Suppressor macrophage treated with lipopolysaccharide for 4 hours (primary cell): ENCODE measurements at regions not wholly inside any gene's neighbourhood (a gene's known extent, or its start where the extent isn't known, plus 50 kb on each side); places are given as distances from the start of the nearest gene placed in this dataset.

Experiments used
- DNase-seq: peaks from one replicate; pipeline ENCODE4 v3.0.0-alpha.2; 2020

GRCh38 chr5:36355516-36355915, 53.8 kb upstream of the RANBP3L start:
- no peak for DNase-seq

GRCh38 chr5:36356915-36357314, 55.2 kb upstream of the RANBP3L start:
- no peak for DNase-seq

- DNase-seq, result no peak
Observed at GRCh38 chr5:36357391-36357975, 55.8 kb upstream of the RANBP3L start.

- no peak for DNase-seq
Observed at GRCh38 chr5:36359267-36359666, 57.6 kb upstream of the RANBP3L start.

- no peak for DNase-seq
Observed at GRCh38 chr5:36360307-36360706, 58.6 kb upstream of the RANBP3L start.

- no peak for DNase-seq
Observed at GRCh38 chr5:36363101-36363500, 61.4 kb upstream of the RANBP3L start.

GRCh38 chr5:36363744-36364143, 62.0 kb upstream of the RANBP3L start:
- peak; percentile 9 for DNase-seq

GRCh38 chr5:36364473-36364872, 62.8 kb upstream of the RANBP3L start:
- no peak for DNase-seq

GRCh38 chr5:36365896-36366295, 64.2 kb upstream of the RANBP3L start:
- DNase-seq, result no peak

- no peak for DNase-seq
Observed at GRCh38 chr5:36366883-36367282, 65.2 kb upstream of the RANBP3L start.

- no peak for DNase-seq
Observed at GRCh38 chr5:36367524-36367923, 65.8 kb upstream of the RANBP3L start.

GRCh38 chr5:36369219-36369690, 67.6 kb upstream of the RANBP3L start:
- no peak for DNase-seq

GRCh38 chr5:36370073-36370472, 68.4 kb upstream of the RANBP3L start:
- no peak for DNase-seq

GRCh38 chr5:36371366-36371765, 69.7 kb upstream of the RANBP3L start:
- DNase-seq, result no peak

- peak; percentile 91 for DNase-seq
Observed at GRCh38 chr5:36373527-36374086, 71.9 kb upstream of the RANBP3L start.

- DNase-seq, result no peak
Observed at GRCh38 chr5:36374266-36374862, 72.7 kb upstream of the RANBP3L start.

GRCh38 chr5:36377192-36377591, 75.5 kb upstream of the RANBP3L start:
- DNase-seq, result peak; percentile 27

GRCh38 chr5:36378551-36378950, 76.8 kb upstream of the RANBP3L start:
- DNase-seq, result no peak

GRCh38 chr5:36382890-36383289, 81.2 kb upstream of the RANBP3L start:
- no peak for DNase-seq

GRCh38 chr5:36383942-36384341, 82.2 kb upstream of the RANBP3L start:
- DNase-seq, result no peak

- no peak for DNase-seq
Observed at GRCh38 chr5:36384845-36385244, 83.1 kb upstream of the RANBP3L start.

- peak; percentile 24 for DNase-seq
Observed at GRCh38 chr5:36385495-36385894, 83.8 kb upstream of the RANBP3L start.

GRCh38 chr5:36388288-36388687, 86.6 kb upstream of the RANBP3L start:
- DNase-seq, result no peak

- peak; percentile 64 for DNase-seq
Observed at GRCh38 chr5:36389245-36389644, 87.5 kb upstream of the RANBP3L start.

GRCh38 chr5:36390640-36391039, 88.9 kb upstream of the RANBP3L start:
- no peak for DNase-seq
